ENCODE measurements at regions not wholly inside any gene's neighbourhood (a gene's known extent, or its start where the extent isn't known, plus 50 kb on each side); places are given as distances from the start of the nearest gene placed in this dataset.

DNA sequence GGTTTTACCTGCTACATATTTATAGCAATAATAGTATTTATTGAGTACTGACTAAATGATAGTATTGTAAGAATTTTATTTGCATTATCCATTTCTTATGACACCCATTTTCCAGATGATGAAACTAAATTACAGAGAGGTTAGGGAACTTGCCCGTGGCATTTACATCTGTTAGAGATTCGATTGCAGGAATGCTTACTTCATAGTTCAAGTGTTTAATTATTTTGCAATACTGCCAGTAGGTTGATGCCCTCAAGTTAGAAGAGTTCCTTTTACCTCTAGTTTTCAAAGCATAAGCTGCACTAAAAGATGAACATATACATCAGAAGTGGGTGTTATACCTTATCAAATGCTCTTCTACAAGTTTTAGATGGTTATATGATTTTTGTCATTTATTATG lies 362.8 kb upstream of the RGMA start:
- in situ Hi-C loops (cut with HindIII; ENCODE audit: low sequenced_read_pairs) = no loop called here
- no peak for TF ChIP-seq CTCF (IDR thresholded peaks at IDR 0.05; ENCODE audit: low read depth, low read length)
- H3K4me3 ChIP-seq (ENCODE audit: low read depth, low read length) = no peak overlapping the region
- DNase-seq (ENCODE audit: low read depth, low spot score) = no peak

- in situ Hi-C loops (cut with HindIII; ENCODE audit: low sequenced_read_pairs) = no loop called here
- H3K4me3 ChIP-seq (ENCODE audit: low read depth, low read length) = no peak overlapping the region
- no peak for DNase-seq (ENCODE audit: low read depth, low spot score)
- TF ChIP-seq CTCF (IDR thresholded peaks at IDR 0.05; ENCODE audit: low read depth, low read length) = no peak
Observed at GRCh38 chr15:93451265-93451664, 362.3 kb upstream of the RGMA start.

GRCh38 chr15:93449798-93450197 lies 360.8 kb upstream of the RGMA start:
- DNase-seq (ENCODE audit: low read depth, low spot score) = no peak
- TF ChIP-seq CTCF (IDR thresholded peaks at IDR 0.05; ENCODE audit: low read depth, low read length) = no peak
- no peak overlapping the region for H3K4me3 ChIP-seq (ENCODE audit: low read depth, low read length)
- in situ Hi-C loops (cut with HindIII; ENCODE audit: low sequenced_read_pairs) = no loop called here

GRCh38 chr15:93438310-93438709 lies 349.3 kb upstream of the RGMA start:
- no peak overlapping the region for H3K4me3 ChIP-seq (ENCODE audit: low read depth, low read length)
- TF ChIP-seq CTCF (IDR thresholded peaks at IDR 0.05; ENCODE audit: low read depth, low read length) = no peak
- in situ Hi-C loops (cut with HindIII; ENCODE audit: low sequenced_read_pairs) = no loop called here
- no peak for DNase-seq (ENCODE audit: low read depth, low spot score)

GRCh38 chr15:93432474-93432873 lies 343.5 kb upstream of the RGMA start:
- TF ChIP-seq CTCF (IDR thresholded peaks at IDR 0.05; ENCODE audit: low read depth, low read length) = no peak

GRCh38 chr15:93428807-93429351 lies 339.9 kb upstream of the RGMA start:
- no peak for TF ChIP-seq CTCF (IDR thresholded peaks at IDR 0.05; ENCODE audit: low read depth, low read length)
- in situ Hi-C loops (cut with HindIII; ENCODE audit: low sequenced_read_pairs) = no loop called here
- DNase-seq (ENCODE audit: low read depth, low spot score) = no peak
- H3K4me3 ChIP-seq (ENCODE audit: low read depth, low read length) = no peak overlapping the region

More at GRCh38 chr15:93432474-93432873, 343.5 kb upstream of the RGMA start:
- no peak overlapping the region for H3K4me3 ChIP-seq (ENCODE audit: low read depth, low read length)
- no peak for DNase-seq (ENCODE audit: low read depth, low spot score)
- in situ Hi-C loops (cut with HindIII; ENCODE audit: low sequenced_read_pairs) = no loop called here

DNA sequence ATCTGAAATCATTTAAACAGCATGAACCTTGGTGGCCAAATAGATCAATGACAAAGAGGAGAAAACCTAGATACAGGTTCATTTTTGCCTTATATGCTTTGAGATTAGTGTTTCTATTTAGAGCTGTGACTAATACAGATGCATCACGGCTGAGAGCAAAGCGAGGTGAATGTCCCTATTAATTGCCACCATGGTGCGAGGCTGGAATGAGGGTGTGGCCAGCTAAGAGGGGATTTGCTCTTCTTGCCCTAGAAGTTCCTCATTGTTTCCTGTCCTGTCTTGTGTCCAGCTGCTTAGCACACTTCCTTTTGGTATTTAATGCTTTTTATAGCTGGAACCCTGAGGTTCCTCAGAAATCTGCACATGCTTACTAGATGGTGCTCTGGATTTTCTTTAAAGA lies 339.1 kb upstream of the RGMA start:
- in situ Hi-C loops (cut with HindIII; ENCODE audit: low sequenced_read_pairs) = no loop called here
- TF ChIP-seq CTCF (IDR thresholded peaks at IDR 0.05; ENCODE audit: low read depth, low read length) = no peak
- no peak overlapping the region for H3K4me3 ChIP-seq (ENCODE audit: low read depth, low read length)
- no peak for DNase-seq (ENCODE audit: low read depth, low spot score)
